NB4 (cell line): ENCODE measurements at regions not wholly inside any gene's neighbourhood (a gene's known extent, or its start where the extent isn't known, plus 50 kb on each side); places are given as distances from the start of the nearest gene placed in this dataset.

Experiments
- CTCF ChIP-seq: IDR thresholded peaks from one replicate; pipeline ENCODE4 v1.5.1; 2012; ENCODE audit warnings: low read depth, low read length
- MAX ChIP-seq: IDR thresholded peaks from 2 replicates; pipeline ENCODE4 v1.6.1; 2011; ENCODE audit warnings: low read depth, low read length
- MYC ChIP-seq: IDR thresholded peaks from 2 replicates; pipeline ENCODE4 v1.6.1; 2011; ENCODE audit warnings: low read depth, low read length
- POLR2A ChIP-seq: IDR thresholded peaks from 2 replicates; pipeline ENCODE4 v1.6.1; 2011; ENCODE audit warnings: mild to moderate bottlenecking; ENCODE audit not compliant: insufficient read length; ENCODE audit errors: extremely low read depth

- TF ChIP-seq CTCF (no peak), POLR2A (no peak), MAX (no peak), MYC (no peak)
These were observed 177.8 kb upstream of the DKK2 start for GRCh38 chr4:107213880-107214279.
